Ishikawa (cell line): ENCODE measurements at regions not wholly inside any gene's neighbourhood (a gene's known extent, or its start where the extent isn't known, plus 50 kb on each side); places are given as distances from the start of the nearest gene placed in this dataset.

Experiments used
- CEBPB ChIP-seq: IDR thresholded peaks from 2 replicates; pipeline ENCODE4 v1.6.1; 2012
- EP300 ChIP-seq: IDR thresholded peaks from 2 replicates; pipeline ENCODE4 v1.6.1; 2012; ENCODE audit warnings: borderline replicate concordance
- RAD21 ChIP-seq: IDR thresholded peaks from 2 replicates; pipeline ENCODE4 v1.6.1; 2012; ENCODE audit warnings: low read depth
- REST ChIP-seq: IDR thresholded peaks from 2 replicates; pipeline ENCODE4 v1.6.1; 2012; ENCODE audit warnings: low read depth, mild to moderate bottlenecking
- TAF1 ChIP-seq: IDR thresholded peaks from 2 replicates; pipeline ENCODE4 v1.6.1; 2012; ENCODE audit warnings: low read depth, mild to moderate bottlenecking
- TCF12 ChIP-seq: IDR thresholded peaks from 2 replicates; pipeline ENCODE4 v1.6.1; 2012; ENCODE audit warnings: low read depth
- TEAD4 ChIP-seq: IDR thresholded peaks from 2 replicates; pipeline ENCODE4 v1.6.1; 2012
- YY1 ChIP-seq: IDR thresholded peaks from 2 replicates; pipeline ENCODE4 v1.6.1; 2012; ENCODE audit warnings: low read depth
- ZBTB7A ChIP-seq: IDR thresholded peaks from 2 replicates; pipeline ENCODE4 v1.6.1; 2012; ENCODE audit warnings: low read depth
- TF ChIP-seq, protein P1 (sequence below): IDR thresholded peaks from 2 replicates; pipeline ENCODE4 v1.6.1; 2012

GRCh38 chr3:161430307-161430706 lies 59.0 kb upstream of the SPTSSB start:
- TF ChIP-seq RAD21 (no peak), EP300 (no peak), TCF12 (no peak), TAF1 (no peak), ZBTB7A (no peak), CEBPB (no peak), TEAD4 (no peak), REST (no peak), YY1 (no peak)
- TF ChIP-seq, protein P1, sequence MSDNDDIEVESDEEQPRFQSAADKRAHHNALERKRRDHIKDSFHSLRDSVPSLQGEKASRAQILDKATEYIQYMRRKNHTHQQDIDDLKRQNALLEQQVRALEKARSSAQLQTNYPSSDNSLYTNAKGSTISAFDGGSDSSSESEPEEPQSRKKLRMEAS: no peak
